ENCODE measurements at regions not wholly inside any gene's neighbourhood (a gene's known extent, or its start where the extent isn't known, plus 50 kb on each side); places are given as distances from the start of the nearest gene placed in this dataset.
"Not testable (repeated sequence)": the region's sequence is repeated elsewhere in the genome, so short reads cannot be mapped to it uniquely, and the experiment has no call there.

- no peak for DNase-seq (ENCODE audit: low spot score)
Observed at GRCh38 chr10:33501161-33501560, 166.7 kb upstream of the NRP1 start.

DNA sequence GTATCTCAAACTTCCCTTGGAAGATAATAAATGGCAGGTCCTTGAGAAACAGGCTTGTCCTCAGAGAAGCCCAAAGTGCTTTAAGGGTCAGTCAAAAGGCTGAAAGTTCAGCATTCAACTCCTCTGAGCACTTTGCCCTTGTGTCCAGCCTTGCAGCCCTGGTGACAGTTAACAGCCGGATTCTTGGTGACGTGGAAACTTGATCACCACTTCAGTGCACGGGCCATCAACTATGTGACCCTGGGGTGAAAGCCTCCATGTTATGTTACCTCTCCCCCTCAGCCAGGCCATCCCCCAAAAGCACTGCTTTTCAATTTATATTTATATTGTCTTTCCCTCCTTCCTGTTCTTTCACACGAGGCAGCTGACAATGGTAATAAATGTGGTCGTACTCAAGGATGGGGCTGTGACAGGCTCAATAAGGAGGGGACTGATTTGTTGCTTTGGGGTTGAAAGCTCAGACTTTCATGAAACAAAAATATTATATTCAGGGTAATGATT is 164.0 kb upstream of the NRP1 start:
- no peak for DNase-seq (ENCODE audit: low spot score)

- DNase-seq (ENCODE audit: low spot score), result no peak
Observed at GRCh38 chr10:33497338-33497737, 162.9 kb upstream of the NRP1 start.

DNA sequence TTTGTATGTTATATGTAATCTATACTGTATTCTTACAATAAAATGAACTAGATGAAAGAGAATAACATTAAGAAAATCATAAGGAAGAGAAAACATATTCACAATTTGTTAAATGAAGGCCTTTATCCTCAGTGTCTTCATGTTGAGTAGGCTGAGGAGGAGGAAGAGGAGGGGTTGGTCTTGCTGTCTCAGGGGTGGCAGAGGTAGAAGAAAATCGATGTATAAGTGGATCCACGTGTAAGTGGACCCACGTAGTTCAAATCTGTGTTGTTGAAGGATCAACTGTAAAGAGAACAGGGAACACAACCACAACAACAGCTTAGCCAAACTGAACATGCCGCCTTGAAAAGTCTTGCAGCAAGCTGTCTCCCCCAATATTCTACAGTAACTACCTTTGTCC is 161.6 kb upstream of the NRP1 start:
- no peak for DNase-seq (ENCODE audit: low spot score)

- no peak for DNase-seq (ENCODE audit: low spot score)
Observed at GRCh38 chr10:33494694-33495265, 160.3 kb upstream of the NRP1 start.

DNA sequence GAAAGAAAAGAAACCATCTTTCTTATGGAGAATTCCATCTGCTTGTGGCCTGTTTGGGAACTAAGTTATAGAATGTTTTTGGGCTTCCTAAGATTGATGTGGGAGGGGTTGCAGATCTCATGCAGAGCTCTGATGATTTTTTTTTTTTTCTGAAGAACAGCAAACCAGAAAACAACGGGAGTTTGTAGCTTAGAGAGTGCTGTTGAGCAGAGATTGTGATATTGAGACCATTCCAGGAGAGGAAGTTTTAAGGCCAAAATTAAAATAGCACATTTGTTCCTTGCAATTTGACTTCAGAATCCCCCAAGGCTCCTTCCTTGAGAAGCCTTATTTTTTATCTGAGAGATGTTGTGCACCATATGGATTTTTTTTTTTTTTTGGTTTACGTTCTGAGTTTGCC is 159.5 kb upstream of the NRP1 start:
- DNase-seq (ENCODE audit: low spot score), result no peak

DNA sequence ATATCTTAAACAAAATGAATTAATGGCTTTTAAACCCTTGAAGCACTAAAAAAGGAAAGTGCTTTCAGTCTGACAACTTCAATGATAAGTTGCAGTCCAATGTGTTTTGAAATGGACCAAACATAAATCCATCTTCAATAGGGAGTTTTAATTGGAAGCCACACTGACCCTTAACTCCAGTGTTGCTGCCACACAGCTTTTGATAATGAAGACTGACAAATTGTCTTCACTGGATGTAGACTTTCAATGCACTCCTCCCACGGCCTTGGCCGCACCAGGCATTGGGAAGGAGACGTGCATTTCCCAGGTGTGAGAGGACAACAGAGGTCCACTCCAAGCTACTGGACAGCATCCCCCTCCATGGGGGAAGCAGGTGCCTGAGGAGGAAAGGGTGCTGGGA is 159.0 kb upstream of the NRP1 start:
- DNase-seq (ENCODE audit: low spot score), result no peak

GRCh38 chr10:33492701-33493345 is 158.4 kb upstream of the NRP1 start:
- DNase-seq (ENCODE audit: low spot score), result no peak

- DNase-seq (ENCODE audit: low spot score), result no peak
Observed at GRCh38 chr10:33489501-33490176, 155.2 kb upstream of the NRP1 start.

GRCh38 chr10:33487014-33487776 is 152.7 kb upstream of the NRP1 start:
- no peak for DNase-seq (ENCODE audit: low spot score)

- no peak for DNase-seq (ENCODE audit: low spot score)
Observed at GRCh38 chr10:33485276-33485675, 150.8 kb upstream of the NRP1 start.

- DNase-seq (ENCODE audit: low spot score), result no peak
Observed at GRCh38 chr10:33484787-33485186, 150.3 kb upstream of the NRP1 start.

DNA sequence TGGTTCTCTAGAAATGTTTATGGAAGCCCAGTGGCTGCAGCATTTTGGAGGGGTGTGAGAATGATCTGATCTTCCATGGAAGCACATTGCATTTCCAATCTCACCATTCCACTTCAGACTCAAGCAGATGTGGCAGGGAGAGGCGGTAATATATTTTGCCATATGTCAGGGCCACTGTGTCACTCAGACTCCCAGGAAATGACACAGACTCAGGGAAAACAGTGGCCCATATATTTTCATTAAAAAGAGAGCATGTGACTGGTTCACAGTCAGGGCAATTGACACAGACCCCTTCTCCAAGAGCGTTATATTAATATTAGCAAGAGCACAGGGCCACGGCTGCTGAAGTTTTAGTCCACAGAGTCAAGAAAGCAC is 149.3 kb upstream of the NRP1 start:
- DNase-seq (ENCODE audit: low spot score), result no peak

DNA sequence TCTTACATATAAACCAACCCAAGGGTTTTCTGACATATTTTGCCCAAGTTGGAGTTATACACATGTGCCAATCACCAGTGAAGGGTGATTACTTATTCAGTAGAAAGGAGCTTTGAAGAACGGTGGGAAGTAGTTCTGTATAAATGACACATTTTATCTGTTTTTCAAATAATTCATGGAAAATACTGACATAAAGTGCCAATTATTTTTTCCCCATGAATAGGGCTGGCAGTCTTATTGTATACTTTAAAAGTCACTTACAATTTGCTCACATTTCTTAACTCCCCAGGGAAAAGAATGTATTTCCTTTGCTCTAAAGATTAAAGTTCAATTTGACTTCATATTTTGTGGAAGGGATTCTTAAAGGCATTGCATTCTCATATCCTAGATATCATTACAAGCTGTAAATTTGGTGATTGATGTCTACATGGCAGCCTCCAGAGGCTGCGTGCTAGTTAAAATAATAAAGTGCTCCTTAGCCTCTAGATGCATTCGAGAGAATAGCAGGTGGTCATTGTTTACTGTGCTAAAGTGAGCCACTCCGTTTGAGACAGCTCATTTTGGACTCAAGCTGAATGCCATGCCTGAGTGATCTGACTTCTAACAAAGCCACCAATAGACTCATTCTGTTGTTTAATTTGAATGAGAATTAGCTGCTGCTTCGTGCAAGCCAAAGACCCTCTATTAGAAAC is 148.8 kb upstream of the NRP1 start:
- no peak for DNase-seq (ENCODE audit: low spot score)

DNA sequence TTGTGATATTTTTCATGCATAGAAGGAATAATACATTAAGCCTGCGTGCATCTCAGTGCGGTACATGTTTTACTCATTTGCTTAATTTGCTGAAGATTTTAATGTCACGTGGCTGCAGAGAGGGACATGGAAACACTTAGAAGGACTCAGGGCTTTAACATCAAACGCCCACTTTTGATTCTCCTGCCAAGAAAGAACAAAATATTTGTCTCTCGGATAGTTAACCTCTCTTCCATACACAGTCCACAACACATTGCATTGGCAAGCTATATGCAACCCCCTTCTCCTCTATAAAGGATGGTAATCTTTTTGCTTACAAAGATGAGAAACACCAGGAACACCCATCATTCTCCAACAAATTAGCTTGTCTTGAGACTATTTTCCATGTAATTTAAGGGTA is 148.0 kb upstream of the NRP1 start:
- no peak for DNase-seq (ENCODE audit: low spot score)

DNA sequence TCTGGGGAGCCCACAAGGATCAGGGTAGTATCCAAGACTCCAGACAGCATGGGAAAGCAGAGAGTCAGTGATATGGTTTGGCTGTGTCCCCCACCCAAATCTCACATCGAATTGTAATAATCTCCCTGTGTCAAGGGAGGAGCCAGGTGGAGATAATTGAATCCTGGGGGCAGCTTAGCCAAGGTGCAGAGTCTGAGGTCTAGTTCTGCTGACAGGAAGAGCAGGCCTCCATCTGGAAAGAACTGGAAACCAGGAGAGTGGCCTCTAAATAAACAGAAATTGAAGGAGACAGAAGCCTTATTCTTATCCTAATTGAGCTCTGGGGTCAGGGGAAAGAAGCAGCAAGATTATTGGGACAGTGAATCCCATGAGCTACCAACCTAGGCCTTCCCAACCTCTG is 146.7 kb upstream of the NRP1 start:
- no peak for DNase-seq (ENCODE audit: low spot score)

DNA sequence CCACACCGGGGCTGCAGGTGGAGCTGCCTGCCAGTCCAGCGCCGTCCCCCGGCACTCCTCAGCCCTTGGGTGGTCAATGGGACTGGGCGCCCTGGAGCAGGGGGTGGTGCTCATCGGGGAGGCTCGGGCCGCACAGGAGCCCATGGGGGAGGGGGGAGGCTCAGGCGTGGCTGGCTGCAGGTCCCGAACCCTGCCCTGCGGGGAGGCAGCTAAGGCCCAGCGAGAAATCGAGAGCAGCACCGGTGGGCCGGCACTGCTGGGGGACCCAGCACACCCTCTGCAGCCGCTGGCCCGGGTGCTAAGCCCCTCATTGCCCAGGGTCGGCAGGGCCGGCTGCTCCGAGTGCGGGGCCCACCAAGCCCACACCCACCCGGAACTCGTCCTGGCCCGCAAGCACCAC is 145.9 kb upstream of the NRP1 start:
- not testable (repeated sequence) for DNase-seq (ENCODE audit: low spot score)

GRCh38 chr10:33478675-33479125 is 144.2 kb upstream of the NRP1 start:
- DNase-seq (ENCODE audit: low spot score), result no peak

DNA sequence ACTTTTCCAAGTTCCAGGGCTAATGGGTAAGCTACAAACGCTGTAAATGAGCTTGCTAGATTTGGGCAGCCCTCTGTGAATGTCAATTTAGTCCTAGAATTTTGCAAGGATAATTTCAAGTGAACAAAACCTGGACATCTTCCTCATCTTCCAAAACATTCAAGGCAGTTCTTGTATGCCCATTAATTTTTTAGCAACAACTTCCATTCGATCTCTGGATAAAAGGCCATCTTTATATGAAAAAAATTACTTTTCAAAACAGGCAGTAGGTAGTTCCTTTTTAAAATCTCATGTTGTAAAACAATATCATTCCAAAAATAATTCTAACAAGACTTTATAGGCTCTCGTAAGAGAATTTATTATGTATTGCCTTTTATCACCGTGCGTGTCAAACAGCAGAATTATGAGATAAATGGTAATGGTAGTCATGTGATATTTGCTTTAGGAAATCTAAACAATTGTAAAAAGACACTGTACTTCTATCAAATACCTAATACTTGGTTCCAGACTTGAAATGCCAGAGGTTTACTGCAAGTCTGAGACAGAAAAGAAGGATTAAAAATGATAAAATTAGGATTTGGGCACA is 143.7 kb upstream of the NRP1 start:
- DNase-seq (ENCODE audit: low spot score), result no peak

DNA sequence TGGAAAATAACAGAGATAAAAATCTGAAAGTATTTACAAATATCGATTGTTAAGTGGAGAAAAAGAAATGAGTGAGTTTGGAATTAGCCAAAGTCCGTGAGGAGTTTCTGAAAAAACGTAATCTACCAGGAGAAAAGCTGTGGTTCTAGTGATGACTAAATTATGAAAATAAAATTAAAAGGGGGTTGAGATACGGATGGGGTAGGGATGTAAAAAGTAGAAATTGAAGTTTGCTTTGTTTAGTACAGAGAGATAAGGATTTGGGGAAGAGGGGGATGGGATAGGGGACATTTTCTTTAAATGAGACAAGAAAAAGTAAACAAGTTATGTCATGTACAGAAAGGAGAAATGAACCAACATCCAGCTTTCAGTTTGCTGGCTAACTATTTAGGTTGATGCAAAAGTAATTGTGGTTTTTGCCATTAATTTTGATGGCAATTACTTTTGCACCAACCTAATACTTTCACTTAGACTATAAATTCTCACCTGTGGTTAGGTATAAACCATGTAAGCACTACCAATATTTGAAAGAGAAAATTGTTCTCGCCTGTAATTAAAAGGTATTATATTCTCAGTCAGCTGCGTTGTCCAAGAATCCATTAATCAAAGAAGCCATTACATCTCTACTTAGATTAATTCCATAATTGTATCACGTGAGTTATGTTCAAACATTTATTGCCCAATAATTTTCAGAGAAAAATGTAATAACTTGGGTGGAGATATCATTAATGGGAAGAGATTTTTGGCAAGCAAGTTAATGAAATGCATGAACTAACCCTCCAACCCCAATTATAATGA is 143.0 kb upstream of the NRP1 start:
- DNase-seq (ENCODE audit: low spot score), result no peak

DNA sequence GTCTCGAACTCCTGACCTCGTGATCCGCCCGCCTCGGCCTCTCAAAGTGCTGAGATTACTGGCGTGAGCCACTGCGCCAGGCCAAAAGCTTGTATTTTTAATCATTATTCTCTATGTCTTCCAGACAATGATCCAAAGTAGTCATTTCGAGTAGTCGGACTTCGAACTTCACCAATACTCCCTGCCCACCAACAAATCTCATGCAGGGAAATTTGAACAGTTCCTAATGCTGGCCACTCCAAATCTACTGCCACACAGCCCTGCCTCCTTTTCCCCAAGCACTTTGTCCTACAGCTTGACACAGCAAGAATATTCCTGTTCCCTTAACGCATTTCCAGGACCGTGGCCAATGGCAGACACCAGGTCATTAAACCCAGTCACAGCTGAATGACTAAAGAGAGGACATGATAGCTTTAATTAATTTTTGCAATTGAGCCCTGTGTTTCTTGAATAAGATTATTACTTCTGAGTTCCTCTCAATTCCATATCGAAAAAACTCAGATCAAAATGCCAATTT is 142.3 kb upstream of the NRP1 start:
- no peak for DNase-seq (ENCODE audit: low spot score)

All from CD4-positive, alpha-beta T cell treated with Interleukin-15 for 4 hours (primary cell).